ENCODE measurements at regions not wholly inside any gene's neighbourhood (a gene's known extent, or its start where the extent isn't known, plus 50 kb on each side); places are given as distances from the start of the nearest gene placed in this dataset.

DNA sequence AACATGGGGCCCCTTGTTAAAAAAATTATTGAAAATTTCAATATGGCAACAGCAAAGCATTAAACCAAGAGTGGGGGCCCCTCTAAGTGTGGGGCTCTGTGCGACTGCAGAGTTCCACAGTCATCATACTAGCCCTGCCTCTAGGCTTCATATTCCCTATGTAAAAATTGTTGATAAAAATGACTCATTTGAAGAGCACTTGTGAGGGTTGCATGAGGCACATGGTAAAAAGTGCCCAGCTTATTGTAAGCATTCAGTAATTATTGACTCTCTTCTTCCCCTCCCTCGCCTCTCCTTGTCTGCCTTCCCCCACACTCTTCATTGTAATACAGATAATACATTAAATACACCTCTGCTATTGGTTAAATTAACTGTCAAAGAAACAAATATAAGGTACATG, 86.7 kb upstream of the PTBP2 start:
- DNase-seq, result no peak
- Histone ChIP-seq H3K36me3 (no peaks in the 10 kb centered on the region), H3K9me3 (no peaks in the 10 kb centered on the region), H3K27me3 (no peaks in the 10 kb centered on the region), H3K4me1 (ENCODE audit: insufficient read depth) (no peaks in the 10 kb centered on the region), H3K27ac (no peak overlapping the region), H3K4me3 (no peak overlapping the region)
- intact Hi-C loops (cut with DNase I), result no loop called here
- no peak for TF ChIP-seq EP300 (IDR thresholded peaks at IDR 0.05)
- TF ChIP-seq POLR2A (IDR thresholded peaks at IDR 0.05), result no peak
- TF ChIP-seq, protein P1, sequence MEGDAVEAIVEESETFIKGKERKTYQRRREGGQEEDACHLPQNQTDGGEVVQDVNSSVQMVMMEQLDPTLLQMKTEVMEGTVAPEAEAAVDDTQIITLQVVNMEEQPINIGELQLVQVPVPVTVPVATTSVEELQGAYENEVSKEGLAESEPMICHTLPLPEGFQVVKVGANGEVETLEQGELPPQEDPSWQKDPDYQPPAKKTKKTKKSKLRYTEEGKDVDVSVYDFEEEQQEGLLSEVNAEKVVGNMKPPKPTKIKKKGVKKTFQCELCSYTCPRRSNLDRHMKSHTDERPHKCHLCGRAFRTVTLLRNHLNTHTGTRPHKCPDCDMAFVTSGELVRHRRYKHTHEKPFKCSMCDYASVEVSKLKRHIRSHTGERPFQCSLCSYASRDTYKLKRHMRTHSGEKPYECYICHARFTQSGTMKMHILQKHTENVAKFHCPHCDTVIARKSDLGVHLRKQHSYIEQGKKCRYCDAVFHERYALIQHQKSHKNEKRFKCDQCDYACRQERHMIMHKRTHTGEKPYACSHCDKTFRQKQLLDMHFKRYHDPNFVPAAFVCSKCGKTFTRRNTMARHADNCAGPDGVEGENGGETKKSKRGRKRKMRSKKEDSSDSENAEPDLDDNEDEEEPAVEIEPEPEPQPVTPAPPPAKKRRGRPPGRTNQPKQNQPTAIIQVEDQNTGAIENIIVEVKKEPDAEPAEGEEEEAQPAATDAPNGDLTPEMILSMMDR (IDR thresholded peaks at IDR 0.05), result no peak
- 89 to 92% (median 92%) methylated on average over 2 of the region's 2 CpGs for WGBS, 3 donors

DNA sequence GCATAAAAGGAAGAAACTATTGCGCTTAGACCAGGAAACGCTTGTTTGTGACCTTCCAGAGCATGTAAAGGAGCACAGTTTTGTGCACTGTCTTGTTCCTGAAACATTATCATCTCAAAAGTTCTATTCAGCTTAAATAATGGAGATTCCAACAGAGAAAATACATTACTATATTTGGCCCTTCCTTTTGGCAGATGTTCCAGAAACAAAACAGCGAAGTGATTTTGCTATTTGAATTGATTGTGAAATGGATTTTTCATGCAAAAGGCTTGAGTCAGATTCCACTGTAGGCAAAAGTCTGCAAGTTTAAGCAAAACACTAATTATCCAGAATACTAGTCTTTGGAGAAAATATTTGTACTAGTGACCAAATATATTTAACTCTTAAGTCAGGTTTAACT, 80.3 kb upstream of the PTBP2 start:
- Histone ChIP-seq H3K27ac (no peak overlapping the region), H3K4me3 (no peak overlapping the region), H3K4me1 (ENCODE audit: insufficient read depth) (no peaks in the 10 kb centered on the region), H3K27me3 (no peaks in the 10 kb centered on the region), H3K9me3 (no peaks in the 10 kb centered on the region), H3K36me3 (no peaks in the 10 kb centered on the region)
- TF ChIP-seq, protein P1 (IDR thresholded peaks at IDR 0.05), result no peak
- no peak for TF ChIP-seq EP300 (IDR thresholded peaks at IDR 0.05)
- TF ChIP-seq POLR2A (IDR thresholded peaks at IDR 0.05), result no peak
- 41 to 57% (median 45%) methylated on average over 3 of the region's 3 CpGs for WGBS, 3 donors
- intact Hi-C loops (cut with DNase I), result no loop called here
- no peak for DNase-seq

DNA sequence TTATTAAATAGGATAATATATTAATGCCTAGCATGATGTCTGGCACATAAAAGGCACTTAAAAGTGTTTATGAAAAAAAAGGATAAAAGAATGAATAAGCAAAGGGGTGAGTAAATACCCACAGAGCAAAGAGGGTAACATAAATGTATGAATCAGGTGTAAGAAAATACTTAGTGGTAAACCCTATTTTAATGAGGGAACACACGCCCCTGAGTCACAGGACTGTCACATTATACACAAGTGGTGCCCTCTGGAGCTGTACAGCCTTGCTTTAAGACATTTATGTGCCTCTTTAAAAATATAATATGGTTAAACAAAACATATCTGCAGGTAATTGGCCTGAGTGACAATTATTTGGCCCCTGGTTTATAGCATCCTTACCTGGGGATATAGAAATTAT, 78.1 kb upstream of the PTBP2 start:
- WGBS, 3 donors, result 83 to 89% (median 88%) methylated on average over 1 of the region's 1 CpG
- no peak for DNase-seq
- no peak overlapping the region for H3K4me3 ChIP-seq
- no peaks in the 10 kb centered on the region for H3K36me3 ChIP-seq
- no peaks in the 10 kb centered on the region for H3K27me3 ChIP-seq
- H3K9me3 ChIP-seq, result no peaks in the 10 kb centered on the region
- intact Hi-C loops (cut with DNase I), result no loop called here
- no peak for TF ChIP-seq POLR2A (IDR thresholded peaks at IDR 0.05)
- TF ChIP-seq EP300 (IDR thresholded peaks at IDR 0.05), result no peak
- TF ChIP-seq, protein P1 (IDR thresholded peaks at IDR 0.05), result no peak
- H3K27ac ChIP-seq, result no peak overlapping the region
- H3K4me1 ChIP-seq (ENCODE audit: insufficient read depth), result no peaks in the 10 kb centered on the region

DNA sequence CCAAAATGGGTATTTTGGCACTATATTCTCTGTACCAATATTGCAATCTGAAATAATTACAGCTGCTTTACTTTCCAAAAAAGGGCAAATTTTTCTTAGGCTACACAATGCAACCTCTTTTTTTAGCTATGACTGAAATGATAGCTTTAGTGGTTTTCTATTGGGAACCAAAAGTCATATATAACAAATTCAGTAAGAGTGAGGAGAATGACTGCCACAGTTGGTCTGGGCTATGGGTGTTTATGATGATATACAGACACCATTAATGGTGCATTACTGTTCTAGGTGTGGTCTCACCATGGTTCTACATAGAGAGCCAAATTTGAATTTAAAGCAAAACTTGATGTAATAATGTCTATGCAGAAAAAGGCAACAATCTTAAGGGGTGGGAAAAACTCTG, 72.3 kb upstream of the PTBP2 start:
- Histone ChIP-seq H3K36me3 (no peaks in the 10 kb centered on the region), H3K4me1 (ENCODE audit: insufficient read depth) (no peaks in the 10 kb centered on the region), H3K27me3 (no peaks in the 10 kb centered on the region), H3K9me3 (no peaks in the 10 kb centered on the region), H3K4me3 (no peak overlapping the region), H3K27ac (no peak overlapping the region)
- intact Hi-C loops (cut with DNase I), result no loop called here
- no peak for DNase-seq
- TF ChIP-seq, protein P1 (IDR thresholded peaks at IDR 0.05), result no peak
- TF ChIP-seq EP300 (IDR thresholded peaks at IDR 0.05), result no peak

DNA sequence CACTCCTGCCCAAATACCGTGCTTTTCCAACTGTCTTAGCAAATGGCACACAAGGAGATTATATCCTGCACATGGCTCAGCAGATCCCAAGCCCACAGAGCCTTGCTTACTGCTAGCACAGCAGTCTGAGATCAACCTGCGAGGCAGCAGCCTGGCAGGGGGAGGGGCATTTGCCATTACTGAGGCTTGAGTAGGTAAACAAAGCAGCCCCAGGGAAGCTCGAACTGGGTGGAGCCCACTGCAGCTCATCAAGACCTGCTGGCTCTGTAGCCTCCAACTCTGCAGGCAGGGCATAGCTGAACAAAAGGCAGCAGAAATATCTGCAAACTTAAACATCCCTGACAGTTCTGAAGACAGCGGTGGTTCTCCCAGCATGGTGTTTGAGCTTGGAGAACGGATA, 70.1 kb upstream of the PTBP2 start:
- Histone ChIP-seq H3K36me3 (no peaks in the 10 kb centered on the region), H3K9me3 (no peaks in the 10 kb centered on the region), H3K27me3 (no peaks in the 10 kb centered on the region), H3K4me3 (no peak overlapping the region), H3K27ac (no peak overlapping the region), H3K4me1 (ENCODE audit: insufficient read depth) (no peaks in the 10 kb centered on the region)
- WGBS, 3 donors, result 85 to 90% (median 86%) methylated on average over 5 of the region's 5 CpGs
- no peak for DNase-seq
- intact Hi-C loops (cut with DNase I), result no loop called here
- TF ChIP-seq POLR2A (IDR thresholded peaks at IDR 0.05) (no peak), EP300 (IDR thresholded peaks at IDR 0.05) (no peak)
- TF ChIP-seq, protein P1 (IDR thresholded peaks at IDR 0.05), result no peak
